ENCODE measurements at regions not wholly inside any gene's neighbourhood (a gene's known extent, or its start where the extent isn't known, plus 50 kb on each side); places are given as distances from the start of the nearest gene placed in this dataset.

DNA sequence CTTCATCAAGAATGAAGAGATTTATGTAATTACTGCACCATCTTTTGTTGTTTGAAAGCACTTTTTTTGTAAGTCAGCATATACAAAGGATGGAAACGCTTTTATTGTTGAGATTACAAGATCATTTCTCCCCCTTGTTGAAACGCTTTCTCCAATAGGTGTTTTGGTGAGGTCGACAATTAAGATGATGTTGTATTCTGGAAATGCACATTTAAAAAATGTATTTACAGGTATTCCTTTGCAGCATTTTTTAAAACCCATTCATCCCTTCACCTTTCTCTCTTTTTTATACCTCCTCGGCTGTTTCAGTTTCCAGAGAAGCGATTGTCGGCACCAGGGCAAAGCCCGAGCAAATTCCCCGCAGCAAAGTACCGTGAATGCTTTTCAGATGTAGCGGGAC is 499.9 kb downstream of the VRK1 start:
- DNase-seq (ENCODE audit: low read depth): no peak

DNA sequence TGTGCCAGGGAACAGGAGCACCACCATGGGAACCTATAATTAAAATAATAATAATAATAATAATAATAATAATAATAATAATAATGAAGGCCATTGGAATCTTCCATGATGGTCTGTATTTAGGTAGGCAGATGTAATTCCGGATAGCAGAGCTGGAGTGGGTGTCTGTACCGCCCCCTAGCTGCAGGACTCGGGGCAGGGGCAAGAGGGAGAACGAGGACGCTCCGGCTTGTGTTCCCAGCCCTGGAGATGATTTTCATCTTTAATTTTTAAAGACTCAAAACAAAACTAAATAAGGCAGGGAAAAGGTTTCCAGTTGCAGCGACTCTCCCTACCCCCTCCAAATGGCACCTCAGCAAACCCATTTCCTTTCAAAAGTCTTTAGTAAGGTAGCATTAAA is 501.1 kb downstream of the VRK1 start:
- DNase-seq (ENCODE audit: low read depth): no peak

DNA sequence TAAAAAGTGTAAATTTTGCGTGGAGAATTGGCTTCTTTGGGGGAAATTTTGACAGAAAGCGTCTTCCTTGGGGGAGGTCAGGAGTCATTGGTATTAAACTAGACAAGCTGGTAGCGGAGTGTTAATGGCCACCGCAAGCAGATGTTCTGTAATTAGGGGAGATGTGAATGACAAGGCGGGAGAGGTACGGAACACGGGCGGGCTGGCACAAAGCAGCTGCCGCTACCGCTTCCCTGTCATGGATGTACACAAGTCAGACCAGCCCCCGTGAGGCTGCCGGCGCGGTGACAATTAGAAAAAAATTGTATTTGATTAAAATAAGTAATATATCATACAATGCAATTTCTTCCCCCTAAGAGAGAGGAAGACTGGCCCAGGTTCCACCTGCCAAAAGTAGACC is 501.6 kb downstream of the VRK1 start:
- DNase-seq (ENCODE audit: low read depth): no peak

DNA sequence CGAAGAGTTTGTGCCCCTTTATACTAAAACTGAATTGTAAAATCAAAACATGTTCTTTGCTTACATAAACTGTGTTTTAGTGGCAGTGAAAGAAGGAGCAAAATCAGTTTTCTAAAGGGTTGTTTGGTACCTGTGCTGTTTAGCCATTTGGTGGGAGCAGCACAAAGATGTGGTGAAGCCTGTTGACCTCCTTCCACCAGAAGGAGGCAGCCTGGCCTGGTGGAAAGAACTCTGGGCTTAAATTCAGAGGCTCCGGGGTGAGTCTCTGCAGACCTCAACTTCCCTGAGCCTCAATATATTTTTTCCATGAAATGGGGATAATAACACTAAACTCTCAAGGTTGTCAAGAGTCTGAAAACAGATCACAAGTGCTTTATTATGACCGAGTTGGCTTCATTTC is 502.5 kb downstream of the VRK1 start:
- no peak for DNase-seq (ENCODE audit: low read depth)

DNA sequence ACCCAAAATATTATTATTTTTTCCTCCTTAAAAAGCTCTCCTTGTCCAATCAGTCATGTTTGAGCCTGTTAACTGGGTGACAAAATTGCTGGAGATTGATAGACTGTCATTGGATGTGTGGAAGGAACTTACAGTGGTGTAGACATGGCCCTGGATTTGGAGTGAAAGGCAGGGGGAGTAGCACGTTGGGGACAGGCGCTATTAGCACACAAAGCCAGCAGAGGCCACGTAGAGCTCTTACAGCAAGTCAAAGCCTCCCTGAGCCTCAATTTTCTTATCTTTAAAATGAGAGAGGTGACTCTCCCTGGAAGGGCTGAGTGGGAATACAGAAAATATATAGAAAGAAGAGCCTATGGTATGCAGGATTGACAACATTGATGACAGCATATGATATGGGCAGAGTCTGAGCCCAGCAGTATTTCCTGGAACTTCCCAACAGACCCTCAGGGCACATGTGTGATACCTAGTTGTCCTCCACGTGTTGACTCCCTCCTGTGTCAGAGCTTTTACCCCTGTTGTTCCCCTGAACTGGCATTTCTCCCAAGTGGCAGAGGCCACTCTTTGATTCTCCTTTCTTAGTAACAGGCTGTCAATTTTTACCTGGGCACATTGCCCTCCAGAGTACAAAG is 504.9 kb downstream of the VRK1 start:
- DNase-seq (ENCODE audit: low read depth): no peak

DNA sequence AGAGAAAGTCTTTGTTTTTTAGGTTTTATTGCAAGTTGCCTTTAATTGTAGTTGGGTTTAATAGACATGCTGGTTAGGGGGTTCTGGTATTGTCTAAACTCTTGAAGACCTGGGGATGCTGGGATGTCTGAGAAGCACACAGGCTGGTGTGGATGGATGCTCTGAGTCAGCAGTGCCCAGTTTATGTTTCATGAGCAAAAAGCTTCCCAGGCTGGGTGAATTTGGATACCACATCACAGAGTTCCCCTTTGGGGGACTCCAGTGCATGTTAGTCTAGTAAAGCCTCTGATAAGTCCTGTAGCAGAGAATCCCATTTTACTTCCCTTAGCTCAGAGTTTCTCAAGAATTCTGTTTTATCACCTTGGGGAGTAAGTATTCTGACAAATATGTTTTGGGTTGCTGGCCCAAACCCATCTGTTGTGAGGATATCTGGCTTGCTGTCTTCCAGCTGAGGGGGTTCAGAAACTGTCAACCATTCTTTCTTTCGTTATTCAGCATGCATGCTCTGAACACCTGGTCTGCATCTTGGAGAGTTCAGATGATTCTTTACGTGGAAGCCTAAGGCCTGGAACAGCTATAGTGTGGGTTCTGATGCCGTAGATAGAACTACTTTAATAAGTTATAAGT is 509.1 kb downstream of the VRK1 start:
- no peak for DNase-seq (ENCODE audit: low read depth)

DNA sequence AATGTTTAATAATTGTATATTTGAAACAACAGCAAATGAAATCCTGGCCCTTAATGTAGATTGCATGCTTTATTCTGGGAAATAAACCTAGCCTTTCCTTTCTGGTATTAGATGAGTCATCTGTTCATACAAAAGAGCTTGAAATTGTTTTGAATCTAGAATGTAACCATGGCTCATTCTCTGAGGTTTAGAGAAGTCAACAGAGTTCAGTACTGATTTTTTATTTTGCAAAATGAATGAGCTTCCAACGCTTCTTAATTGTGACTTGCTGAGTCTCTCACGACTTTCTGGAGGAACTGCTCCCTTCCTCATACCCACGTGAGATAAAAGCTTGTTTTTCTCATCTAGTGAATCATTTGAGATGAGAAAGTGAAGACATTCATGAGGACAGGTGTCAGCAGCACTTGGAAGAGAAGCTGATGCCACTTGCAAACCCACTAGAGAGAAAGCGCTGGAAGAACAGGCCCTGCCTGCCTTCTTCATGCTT is 509.6 kb downstream of the VRK1 start:
- DNase-seq (ENCODE audit: low read depth): peak; percentile 72

DNA sequence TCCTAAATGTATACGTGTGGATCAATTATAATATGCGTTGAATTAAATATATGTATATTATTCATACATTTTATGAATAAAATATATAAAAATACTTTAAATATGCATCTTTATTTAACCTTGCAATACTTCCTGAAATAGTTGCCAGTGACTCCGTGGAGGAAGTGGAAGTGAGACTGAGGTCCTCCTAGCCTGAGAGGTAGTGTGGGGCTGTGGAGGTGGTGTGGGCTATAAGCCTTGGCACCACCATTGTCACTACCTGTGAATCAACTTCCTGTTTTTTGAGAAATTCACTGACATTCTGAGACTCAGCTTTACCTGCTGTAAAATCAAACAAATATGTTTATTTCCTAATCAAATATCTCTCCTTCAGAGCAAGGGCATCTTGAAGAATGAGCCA is 514.2 kb downstream of the VRK1 start:
- no peak for DNase-seq (ENCODE audit: low read depth)

DNA sequence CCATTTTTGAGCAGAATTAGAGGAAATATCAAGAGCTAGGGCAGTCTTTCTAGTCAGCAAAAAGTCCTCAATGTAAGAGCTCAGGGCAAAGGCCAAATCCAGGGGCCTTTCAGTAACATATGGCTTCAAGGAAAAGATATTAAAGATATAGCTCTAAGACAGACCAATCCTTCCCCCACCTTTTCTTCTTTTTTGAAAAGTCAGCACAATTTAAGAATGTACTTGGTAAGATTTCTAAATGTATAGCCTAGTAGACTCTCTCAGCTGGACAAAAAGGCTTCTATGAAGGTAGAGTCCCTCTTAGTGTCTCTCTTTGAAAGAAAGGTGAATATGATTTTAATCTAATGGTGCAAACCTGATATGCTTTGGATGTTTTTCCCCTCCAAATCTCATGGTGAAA is 515.7 kb downstream of the VRK1 start:
- no peak for DNase-seq (ENCODE audit: low read depth)

DNA sequence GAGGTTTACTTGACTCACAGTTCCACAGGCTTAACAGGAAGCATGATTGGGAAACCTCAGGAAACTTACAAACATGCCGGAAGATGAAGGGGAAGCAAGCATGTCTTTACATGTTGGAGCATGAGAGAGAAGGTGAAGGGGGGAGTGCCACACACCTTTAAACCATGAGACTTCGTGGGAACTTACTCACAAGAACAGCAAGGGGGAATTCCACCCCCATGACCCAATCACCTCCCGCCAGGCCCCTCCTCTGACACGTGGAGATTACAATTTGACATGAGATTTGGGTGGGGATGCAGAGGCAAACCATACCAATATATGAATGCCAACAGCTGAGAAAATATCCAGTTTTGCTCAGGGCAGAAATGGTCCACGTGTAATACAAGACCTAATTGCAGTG is 518.6 kb downstream of the VRK1 start:
- no peak for DNase-seq (ENCODE audit: low read depth)

DNA sequence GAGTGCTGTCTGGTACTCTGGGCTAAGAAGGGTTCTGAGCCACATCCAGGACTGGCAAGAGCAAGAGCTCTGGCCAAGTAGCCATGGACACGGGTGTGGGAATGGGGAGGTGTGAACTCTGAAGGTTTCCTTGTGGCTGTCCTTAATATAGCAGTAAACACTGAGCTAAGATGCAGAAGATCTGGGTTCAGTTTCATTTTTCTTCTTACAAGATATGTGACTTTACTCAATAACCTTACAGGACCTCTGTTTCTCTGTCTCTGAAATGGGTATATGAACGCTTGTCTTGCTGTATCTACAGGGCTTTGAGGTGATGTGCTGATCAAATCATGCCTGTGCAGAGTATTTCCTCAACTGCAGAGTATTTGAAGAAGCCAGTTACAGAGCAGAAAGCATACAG is 521.2 kb downstream of the VRK1 start:
- no peak for DNase-seq (ENCODE audit: low read depth)

DNA sequence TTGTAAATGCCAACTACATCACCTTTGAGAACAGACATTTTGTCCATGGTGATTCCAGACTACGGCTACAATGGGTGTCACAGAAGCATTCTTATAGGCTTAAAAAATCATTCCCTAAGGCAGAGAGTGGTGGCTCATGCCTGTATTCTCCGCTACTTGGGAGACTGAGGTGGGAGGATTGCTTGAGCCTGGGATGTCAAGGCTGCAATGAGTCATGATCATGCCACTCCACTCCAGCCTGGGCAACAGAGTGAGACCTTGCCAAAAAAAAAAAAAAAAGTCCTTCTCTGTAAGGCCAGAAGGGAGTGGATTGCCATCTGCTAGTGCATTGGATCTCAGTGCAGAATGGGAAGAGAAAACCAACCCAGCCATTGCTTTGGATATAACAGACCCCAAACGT is 522.5 kb downstream of the VRK1 start:
- DNase-seq (ENCODE audit: low read depth): peak; percentile 16

DNA sequence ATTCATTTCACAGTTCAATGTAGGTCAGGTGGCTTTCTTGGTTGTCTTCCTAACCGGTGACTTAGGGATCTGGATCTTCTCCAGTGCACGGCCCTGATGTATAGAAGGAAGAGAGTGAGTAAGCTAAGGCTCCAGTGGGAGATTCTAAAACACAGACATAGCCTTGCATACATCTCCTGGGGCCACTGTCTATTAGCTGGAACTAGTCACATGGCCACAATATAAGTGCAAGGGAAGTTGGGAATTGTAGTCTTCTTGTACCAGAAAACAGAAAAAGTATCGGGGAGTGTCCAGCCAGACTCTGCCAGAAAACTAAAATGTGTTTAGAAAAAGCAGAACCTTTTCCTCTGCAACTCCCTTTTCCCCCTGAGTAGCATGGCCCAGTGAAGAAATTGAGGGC is 531.6 kb downstream of the VRK1 start:
- no peak for DNase-seq (ENCODE audit: low read depth)

DNA sequence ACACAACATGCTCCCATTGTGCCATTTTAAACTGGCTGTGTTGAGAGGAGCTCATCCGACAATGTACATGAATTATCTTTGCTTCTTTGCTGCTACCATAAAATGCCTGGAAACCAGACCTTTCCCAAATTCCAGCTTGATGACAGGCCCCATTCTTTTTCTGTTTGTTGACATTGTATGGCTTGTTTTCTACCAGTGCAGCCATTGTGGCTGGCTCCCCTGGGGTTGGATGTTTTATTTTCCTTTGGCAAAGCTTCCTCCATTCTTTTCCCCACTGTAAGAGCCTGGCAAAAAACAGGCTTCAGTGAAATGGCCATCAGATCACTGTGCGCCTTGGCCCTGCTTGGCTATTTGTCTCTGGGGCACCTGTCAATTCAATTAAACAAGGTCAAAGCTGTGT is 532.5 kb downstream of the VRK1 start:
- DNase-seq (ENCODE audit: low read depth): no peak

DNA sequence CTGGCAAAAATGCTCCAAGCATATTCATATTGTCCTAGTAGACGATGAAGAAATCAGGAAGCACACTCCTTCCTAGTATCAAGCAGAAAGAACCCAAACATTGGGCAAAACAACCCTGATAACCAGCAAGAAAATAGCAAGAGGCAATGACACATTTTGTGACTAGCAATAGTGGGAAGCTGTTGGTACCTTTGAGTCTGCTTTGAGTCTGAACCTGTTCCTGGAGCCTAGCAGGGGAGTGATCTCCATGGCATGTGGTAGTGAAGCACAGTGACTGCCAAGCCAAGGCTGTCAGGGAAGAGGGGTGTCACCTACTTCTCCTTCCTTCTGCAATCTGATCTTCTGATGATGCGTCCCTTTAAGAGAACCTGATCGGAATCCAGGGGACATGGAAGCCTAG is 533.9 kb downstream of the VRK1 start:
- DNase-seq (ENCODE audit: low read depth): no peak

DNA sequence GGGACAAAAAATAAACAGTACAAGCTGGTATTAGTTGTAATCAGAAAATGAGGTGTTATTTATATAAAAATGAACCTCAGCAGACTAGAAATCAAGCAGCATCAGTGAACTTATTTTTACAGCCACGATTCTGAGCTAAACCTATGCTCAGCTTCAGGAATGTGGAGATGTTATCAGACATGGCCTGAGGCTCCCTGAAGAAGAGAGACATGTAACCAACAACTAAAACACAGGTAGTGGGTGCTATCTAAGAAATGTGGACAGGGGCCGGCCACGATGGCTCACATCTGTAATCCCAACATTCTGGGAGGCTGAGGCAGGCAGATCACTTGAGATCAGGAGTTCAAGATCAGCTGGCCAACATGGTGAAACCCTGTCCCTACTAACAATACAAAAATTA is 534.3 kb downstream of the VRK1 start:
- DNase-seq (ENCODE audit: low read depth): no peak

DNA sequence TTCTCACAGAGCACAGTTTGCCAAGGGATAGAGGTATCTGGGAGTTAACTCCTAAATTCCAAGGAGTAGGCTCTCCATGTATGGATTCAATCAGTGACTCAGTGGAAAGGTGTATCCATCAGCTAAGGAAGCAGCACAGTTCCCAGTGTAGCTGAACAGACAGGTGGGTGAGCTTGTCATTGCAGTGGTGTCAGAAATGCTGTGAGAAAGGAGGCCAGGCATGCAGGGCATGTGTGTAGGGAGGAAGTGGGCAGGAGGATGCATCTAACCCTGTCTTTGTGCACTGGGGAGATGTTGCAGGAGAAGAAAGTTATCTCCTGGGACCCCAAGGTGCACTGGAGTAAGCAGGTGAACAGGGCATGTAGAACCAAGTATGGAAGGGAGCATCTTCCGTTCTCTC is 539.0 kb downstream of the VRK1 start:
- no peak for DNase-seq (ENCODE audit: low read depth)

DNA sequence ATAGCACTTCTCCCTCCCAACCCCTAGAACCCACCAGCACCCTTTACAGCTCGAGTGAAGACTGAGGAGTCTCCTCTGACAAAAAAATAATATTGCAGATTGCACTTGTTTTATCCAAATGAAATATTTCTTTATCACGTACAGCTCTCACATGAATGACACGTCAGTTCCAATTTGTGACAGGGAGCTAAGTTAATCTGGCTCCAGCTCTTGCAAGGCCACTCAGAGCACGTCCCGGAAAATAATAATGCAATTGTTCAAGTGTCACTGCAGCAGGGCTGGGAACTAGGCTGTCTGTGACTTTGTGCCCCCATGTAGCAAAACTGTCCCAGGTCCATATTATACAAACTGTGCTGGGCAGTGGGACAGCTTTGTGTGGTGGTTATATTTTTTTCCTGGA is 539.6 kb downstream of the VRK1 start:
- DNase-seq (ENCODE audit: low read depth): no peak

DNA sequence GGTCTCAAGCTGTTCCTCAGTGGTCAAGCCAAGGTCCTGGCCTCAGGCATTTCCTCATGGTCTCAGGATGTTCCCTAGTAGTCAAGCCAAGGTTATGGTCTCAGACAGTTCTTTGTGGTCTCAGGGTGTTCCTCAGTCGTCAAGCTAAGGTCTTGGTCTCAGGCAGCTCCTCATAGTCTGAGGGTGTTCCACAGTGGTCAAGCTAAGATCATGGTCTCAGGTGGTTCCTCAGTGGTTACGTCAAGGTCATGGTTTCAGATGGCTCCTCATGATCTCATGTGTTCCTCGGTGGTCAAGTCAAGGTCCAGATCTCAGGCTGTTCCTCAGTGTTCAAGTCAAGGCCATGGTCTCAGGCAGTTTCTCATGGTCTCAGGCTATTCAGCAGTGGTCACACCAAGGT is 540.1 kb downstream of the VRK1 start:
- DNase-seq (ENCODE audit: low read depth): no peak

DNA sequence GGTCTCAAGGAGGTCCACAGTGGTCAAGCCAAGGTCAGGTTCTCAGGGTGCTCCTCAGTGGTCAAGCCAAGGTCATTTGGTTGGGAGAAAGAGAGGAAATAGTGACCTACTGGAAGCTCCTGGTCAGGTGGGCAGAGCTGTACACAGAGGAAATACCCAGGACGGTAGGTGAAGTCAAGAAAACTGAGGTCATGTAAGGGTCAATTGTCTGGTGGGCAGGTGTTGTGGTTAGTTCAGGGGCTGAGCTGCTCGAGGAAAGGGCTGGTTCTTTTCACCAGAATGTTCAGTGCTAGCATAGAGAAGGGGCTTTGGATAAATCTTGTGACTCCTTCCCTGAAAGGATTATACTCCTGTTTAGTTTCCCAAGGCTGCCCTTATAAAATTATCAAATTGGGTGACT is 540.5 kb downstream of the VRK1 start:
- no peak for DNase-seq (ENCODE audit: low read depth)

DNA sequence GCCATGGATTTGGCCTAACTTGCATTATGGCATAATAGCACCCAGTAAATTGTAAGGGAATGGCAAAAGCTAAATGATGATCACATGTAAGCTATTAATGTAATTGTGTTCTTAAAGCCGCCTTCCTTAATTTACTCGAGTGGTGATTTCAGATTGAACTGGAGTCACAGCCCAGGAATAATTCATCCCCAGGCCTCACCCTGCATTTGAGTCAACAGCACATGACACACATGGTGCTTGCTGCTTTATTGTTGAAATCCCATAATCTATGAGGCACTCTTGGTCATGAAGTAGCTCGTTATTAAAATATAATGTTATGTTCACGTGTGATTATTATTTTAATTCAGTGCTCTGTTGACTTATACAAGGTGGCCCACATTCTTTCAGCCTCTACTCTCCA is 547.5 kb downstream of the VRK1 start:
- DNase-seq (ENCODE audit: low read depth): no peak

DNA sequence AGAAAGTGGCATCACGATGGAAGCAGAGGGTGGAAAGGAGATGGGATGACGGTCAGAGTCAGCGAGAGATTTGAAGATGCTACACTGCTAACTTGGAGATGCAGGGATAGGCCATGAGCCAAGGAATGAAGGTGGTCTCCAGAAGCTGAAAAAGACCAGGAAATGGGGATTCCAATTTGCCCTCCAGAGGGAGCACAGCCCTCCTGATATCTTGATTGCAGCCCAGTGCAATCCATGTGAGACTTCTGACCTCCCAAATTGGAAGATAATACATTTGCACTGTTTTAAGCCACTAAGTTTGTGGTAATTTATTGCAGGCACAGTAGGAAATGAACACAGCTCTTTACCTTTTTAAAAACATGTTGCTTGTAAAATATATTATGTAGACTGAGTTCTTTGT is 549.5 kb downstream of the VRK1 start:
- DNase-seq (ENCODE audit: low read depth): no peak

DNA sequence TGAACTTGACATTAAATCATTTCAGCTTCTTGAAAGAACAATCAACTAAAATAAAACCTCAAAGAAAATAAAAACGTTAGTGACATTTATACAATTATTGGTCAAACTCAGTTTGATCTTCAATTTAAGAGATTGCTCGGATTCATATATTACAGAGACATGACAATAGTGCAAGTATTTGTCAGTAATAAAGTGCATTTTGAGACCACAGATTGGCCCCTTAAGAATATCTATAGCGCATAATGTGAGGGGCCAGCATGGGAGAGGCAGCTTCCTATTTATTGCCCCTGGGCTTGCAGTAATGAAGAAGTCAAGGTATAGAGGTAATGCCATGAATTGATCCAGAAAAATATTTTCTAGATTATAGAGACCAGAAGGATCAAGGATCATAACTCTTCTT is 552.3 kb downstream of the VRK1 start:
- no peak for DNase-seq (ENCODE audit: low read depth)

DNA sequence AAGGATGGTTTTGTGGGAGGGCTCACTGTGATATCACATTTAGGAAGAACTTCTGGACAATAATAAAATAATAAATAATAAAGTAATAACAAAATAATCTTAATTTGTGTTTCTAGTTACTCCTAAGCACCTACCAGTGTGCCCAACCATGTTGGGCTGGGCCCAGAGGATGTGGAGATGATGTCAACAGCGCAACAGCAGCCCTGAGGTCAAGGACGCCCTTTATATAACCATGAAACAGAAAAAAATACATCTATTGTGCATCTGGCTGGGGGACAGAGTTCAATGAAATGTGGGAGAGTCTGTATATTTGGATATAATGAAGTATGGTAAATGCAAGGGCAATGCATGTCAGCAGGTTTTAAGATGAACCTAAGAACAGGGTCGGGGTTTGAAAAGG is 552.8 kb downstream of the VRK1 start:
- DNase-seq (ENCODE audit: low read depth): no peak
